IPS-11a (cell line): ENCODE measurements at regions not wholly inside any gene's neighbourhood (a gene's known extent, or its start where the extent isn't known, plus 50 kb on each side); places are given as distances from the start of the nearest gene placed in this dataset.

Source experiments
- H3K4me3 ChIP-seq: one replicate; pipeline ENCODE4 v1.5.1; 2013; ENCODE audit warnings: low read depth, low read length, control low read depth

- no peak overlapping the region for H3K4me3 ChIP-seq
Observed at GRCh38 chr7:136549756-136550155, 318.7 kb upstream of the CHRM2 start.

GRCh38 chr7:136533732-136534131 is 334.7 kb upstream of the CHRM2 start:
- no peak overlapping the region for H3K4me3 ChIP-seq

GRCh38 chr7:136530831-136531230 is 337.6 kb upstream of the CHRM2 start:
- H3K4me3 ChIP-seq, result no peak overlapping the region

GRCh38 chr7:136528329-136528728 is 340.1 kb upstream of the CHRM2 start:
- no peak overlapping the region for H3K4me3 ChIP-seq

GRCh38 chr7:136527554-136527953 is 340.9 kb upstream of the CHRM2 start:
- no peak overlapping the region for H3K4me3 ChIP-seq

- H3K4me3 ChIP-seq, result no peak overlapping the region
Observed at GRCh38 chr7:136526408-136527105, 341.9 kb upstream of the CHRM2 start.

- H3K4me3 ChIP-seq, result no peak overlapping the region
Observed at GRCh38 chr7:136523571-136523970, 344.9 kb upstream of the CHRM2 start.

GRCh38 chr7:136517971-136518370 is 350.5 kb upstream of the CHRM2 start:
- no peak overlapping the region for H3K4me3 ChIP-seq

GRCh38 chr7:136514776-136515175 is 353.7 kb upstream of the CHRM2 start:
- no peak overlapping the region for H3K4me3 ChIP-seq

GRCh38 chr7:136513744-136514143 is 354.7 kb upstream of the CHRM2 start:
- H3K4me3 ChIP-seq, result no peak overlapping the region

GRCh38 chr7:136509466-136509865 is 359.0 kb upstream of the CHRM2 start:
- H3K4me3 ChIP-seq, result no peak overlapping the region

GRCh38 chr7:136502162-136502561 is 366.3 kb upstream of the CHRM2 start:
- no peak overlapping the region for H3K4me3 ChIP-seq

- H3K4me3 ChIP-seq, result no peak overlapping the region
Observed at GRCh38 chr7:136501151-136501550, 367.3 kb upstream of the CHRM2 start.

GRCh38 chr7:136496551-136496950 is 371.9 kb upstream of the CHRM2 start:
- no peak overlapping the region for H3K4me3 ChIP-seq

GRCh38 chr7:136495081-136495480 is 373.4 kb upstream of the CHRM2 start:
- H3K4me3 ChIP-seq, result no peak overlapping the region

- H3K4me3 ChIP-seq, result no peak overlapping the region
Observed at GRCh38 chr7:136492366-136492765, 376.1 kb upstream of the CHRM2 start.

- no peak overlapping the region for H3K4me3 ChIP-seq
Observed at GRCh38 chr7:136489808-136490207, 378.6 kb upstream of the CHRM2 start.

GRCh38 chr7:136480901-136481300 is 387.6 kb upstream of the CHRM2 start:
- no peak overlapping the region for H3K4me3 ChIP-seq

GRCh38 chr7:136479922-136480321 is 388.5 kb upstream of the CHRM2 start:
- H3K4me3 ChIP-seq, result no peak overlapping the region

GRCh38 chr7:136470179-136470578 is 398.3 kb upstream of the CHRM2 start:
- H3K4me3 ChIP-seq, result no peak overlapping the region

GRCh38 chr7:136452949-136453348 is 415.5 kb upstream of the CHRM2 start:
- no peak overlapping the region for H3K4me3 ChIP-seq

GRCh38 chr7:136446751-136447150 is 421.7 kb upstream of the CHRM2 start:
- no peak overlapping the region for H3K4me3 ChIP-seq

- H3K4me3 ChIP-seq, result no peak overlapping the region
Observed at GRCh38 chr7:136441835-136442234, 426.6 kb upstream of the CHRM2 start.
